SW480 (cell line): ENCODE measurements at regions not wholly inside any gene's neighbourhood (a gene's known extent, or its start where the extent isn't known, plus 50 kb on each side); places are given as distances from the start of the nearest gene placed in this dataset.
A peak's percentile ranks its signal among the peaks of the same experiment; 100 is the strongest.

Experiments used
- DNase-seq: peaks from one replicate; pipeline ENCODE4 v3.0.0-alpha.2; 2016; ENCODE audit warnings: low spot score

DNA sequence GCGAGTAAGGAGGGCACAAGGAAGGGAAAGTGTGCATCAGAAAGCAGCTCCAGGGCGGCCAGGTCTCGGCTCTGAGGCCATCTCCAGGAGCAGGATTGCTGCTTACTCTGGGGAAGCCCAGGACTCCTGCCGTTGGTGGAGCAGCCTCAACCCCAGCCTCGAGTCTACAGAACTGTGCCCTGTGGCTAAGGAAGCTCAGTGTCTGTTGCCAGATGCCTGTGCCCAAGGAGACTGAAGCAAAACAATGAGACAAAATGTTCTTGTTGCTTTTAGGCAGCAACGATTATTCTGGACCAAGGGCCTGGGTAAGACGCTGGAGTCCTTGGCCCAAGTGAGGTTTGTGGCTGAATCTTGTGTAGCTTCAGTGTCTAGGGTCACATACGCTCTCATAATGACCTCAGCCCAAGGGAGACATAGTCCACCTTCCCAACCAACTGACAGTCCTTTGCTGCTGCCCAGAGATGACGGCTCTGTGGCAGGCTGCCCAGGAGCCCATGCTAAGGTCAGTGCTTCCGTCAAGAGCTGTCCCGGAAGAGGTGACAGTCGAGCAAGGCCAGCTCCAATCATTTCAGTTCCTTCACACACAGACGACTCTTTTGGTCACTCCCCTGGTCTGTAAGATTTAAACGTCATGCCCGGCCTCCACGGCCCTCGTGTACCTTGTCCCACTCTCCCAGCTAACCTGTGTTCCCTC lies 223.8 kb downstream of the TTC32 start:
- no peak for DNase-seq

DNA sequence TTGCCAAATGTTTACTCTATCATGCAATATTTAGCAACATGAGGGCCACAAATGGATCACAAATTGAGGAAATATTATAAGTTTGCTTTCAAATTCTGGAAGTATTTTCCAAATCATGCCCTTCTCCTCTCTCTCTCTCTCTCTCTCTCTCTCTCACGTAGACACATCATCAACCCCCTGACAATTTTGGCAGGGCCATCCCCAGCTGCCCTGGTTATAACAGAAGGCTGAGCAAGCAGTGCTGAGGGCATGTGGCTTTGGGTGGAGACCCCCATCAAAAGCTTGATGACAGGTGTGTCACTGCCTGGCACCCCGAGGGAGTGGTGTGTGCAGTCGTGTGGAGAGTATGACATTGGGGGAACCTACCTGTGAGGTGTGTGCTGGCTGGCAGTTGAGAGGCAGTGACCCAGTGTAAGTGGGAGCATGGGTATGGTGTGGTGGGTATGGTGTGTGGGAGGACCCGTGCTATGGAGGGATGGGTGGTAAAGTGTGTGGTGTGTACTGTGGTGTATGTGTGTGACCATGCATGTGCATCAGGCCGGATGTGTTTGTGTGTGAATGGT lies 224.5 kb downstream of the TTC32 start:
- no peak for DNase-seq

GRCh38 chr2:19676770-19677169 lies 225.0 kb downstream of the TTC32 start:
- no peak for DNase-seq

DNA sequence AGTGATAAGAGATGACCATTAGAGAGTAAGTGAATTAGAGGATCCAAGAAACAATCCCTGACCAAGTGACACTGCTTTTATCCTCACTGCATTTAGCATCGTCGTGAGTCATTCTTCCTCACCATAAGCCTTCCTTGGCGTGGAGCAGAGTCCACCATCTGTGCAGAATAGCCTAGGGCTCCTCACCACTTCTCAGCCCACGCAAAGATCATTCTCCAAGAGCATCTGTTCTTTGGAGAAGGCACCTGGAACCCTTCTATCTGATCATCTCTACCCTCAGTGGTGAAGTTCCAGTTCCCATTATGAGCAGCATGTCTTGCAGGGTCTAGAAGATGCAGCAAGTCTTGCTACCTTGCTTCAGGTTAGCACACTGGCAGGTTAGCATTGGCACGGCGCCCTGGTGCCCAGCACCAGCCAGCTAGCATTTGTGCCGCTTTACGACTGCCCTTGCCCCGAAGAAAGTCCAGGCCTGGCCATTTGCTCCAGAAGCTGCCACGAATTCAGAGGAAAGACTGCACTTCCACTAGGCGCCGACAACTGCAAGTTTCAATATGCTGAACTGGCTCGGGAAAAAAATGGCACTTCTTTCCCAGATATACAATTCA lies 225.8 kb downstream of the TTC32 start:
- DNase-seq: no peak

GRCh38 chr2:19675003-19675629 lies 226.7 kb downstream of the TTC32 start:
- no peak for DNase-seq

DNA sequence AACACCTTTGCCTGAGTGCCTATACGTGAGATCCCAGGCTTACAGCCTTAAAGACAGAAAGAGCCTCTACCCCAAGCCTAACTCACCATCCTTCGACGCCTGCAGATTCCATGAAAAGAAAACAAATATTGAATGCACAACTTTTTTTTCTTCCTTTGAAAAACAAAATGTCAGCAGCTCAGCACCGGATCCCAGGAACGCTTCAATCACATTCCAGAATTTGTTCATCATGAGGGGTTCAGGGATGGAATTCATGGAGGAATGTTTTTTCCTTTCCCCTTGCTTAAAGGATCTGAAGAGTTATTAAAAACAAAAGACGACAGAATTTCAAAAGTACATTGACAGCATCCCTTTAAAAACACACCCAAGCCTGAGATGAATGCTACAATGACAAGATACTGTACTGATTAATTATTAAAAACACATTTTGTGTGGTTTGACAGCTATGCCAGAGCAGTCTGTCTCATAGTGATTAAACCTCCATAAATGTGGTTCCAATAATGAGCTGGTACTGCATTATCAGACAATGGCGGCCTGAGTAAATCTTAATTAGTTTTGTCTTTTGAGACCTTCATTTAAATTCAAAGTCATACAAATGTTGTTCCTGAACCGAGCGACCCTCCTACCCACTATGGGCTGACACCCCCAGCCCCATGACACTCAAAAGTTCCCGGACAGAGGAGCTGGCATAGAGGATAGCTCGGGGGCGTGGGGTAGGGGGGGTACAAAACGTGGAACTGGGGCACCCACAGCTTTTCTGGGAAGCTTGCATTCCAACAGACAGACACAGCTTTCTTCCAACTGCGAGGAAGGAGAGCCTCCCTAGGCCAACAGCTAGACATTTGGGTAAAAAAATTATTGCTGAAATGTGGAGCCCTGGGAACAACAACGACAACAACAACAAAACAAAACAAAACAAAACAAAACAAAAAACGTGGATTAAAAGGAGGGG lies 227.5 kb downstream of the TTC32 start:
- DNase-seq: no peak

- DNase-seq: no peak
Observed at GRCh38 chr2:19673213-19673791, 228.5 kb downstream of the TTC32 start.

DNA sequence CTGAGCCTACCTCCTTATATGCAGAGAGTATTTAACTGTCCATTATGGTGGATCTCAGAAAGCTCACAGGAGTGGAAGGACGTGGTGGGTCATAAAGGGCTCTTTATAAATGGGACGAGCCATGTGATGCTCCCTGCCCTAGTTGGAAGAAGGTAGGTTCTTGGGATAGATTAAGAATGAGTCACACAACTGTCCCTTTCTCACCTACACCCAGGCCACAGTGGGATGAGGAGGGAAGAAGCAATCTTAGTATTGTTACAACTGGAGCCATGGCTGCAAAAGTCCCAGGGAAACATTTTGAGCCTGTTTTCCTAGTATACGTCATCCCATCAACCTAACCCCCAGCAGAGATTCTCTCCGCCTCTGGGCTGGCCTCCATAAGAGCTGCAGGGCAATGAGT lies 229.9 kb downstream of the TTC32 start:
- DNase-seq: peak; percentile 39

GRCh38 chr2:19671311-19671710 lies 230.5 kb downstream of the TTC32 start:
- DNase-seq: no peak

GRCh38 chr2:19670303-19670702 lies 231.5 kb downstream of the TTC32 start:
- no peak for DNase-seq

DNA sequence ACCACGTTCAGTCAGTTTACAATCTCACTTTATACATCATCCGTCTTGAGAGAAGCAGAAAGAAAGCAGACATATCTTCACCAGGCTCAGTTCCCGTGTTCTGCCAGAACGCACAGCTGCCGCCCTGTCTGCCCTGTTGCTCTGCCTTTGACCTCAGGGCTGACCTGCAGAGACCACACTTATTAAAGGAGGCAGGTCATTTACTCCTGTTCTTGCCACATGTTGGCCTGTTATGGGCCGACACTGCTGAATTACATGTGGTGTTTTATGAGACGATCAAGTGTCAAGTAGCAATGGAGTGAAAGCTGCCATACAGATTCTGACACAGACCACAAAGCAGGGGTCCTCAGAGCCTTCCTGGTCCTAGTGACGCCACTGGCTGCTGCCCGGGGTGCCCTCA lies 232.2 kb downstream of the TTC32 start:
- no peak for DNase-seq

- no peak for DNase-seq
Observed at GRCh38 chr2:19669126-19669525, 232.7 kb downstream of the TTC32 start.

- no peak for DNase-seq
Observed at GRCh38 chr2:19667536-19667949, 234.2 kb downstream of the TTC32 start.

DNA sequence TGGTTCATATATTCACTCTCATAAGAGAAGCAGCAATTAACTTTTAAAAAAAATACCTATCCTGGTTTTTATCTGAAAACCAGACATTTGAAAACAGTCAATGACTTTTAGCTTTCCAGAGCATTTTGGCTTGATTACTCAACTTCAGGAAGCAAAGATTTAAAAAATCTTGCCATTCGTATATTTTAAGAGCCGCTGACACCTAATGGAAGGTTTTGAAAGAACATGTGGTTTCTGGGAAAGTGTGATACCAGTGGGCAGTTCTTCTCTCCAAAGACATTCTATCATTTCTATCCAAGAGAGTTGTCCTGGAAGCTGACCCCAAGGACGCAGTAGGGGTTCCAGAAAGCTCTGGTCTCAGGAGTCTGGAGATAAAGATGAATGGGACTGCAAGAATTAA lies 234.7 kb downstream of the TTC32 start:
- DNase-seq: peak; percentile 44

- DNase-seq: peak; percentile 16
Observed at GRCh38 chr2:19664646-19665045, 237.1 kb downstream of the TTC32 start.

DNA sequence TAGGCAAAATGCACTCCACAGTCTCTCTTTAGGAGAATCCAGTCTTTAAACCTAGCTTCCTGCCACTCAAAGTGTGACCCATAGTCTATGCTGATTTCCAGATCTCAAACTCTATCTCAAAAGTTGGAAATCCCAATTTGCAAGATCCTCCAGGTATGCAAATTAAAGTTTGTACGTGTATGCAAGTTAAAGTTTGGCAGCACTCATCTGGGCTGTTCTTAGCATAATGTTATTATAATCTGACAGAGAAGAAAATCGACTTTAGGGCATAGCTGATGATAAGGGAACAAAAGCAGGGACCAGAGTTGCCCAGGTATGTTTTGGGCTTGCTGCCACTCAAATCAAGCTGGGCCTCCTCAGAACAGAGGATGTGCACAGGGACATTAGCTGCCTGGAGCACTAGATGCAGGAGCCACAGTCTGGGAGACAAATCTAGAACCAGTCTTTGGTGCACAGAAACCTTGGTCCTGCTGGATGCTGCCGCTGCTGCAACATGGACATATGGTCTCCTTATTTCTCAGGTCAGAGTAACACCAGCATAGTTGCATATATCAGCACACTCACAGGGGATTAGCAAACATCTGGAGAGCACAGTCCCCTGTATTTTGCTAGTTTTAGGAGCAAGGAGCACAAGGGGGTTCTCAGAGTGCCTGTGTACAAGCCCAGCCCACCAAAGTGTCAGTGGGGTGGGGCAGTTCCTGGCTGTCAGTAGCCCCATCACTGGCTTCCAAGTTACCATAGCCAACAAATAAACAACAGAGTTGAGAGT lies 242.6 kb downstream of the TTC32 start:
- DNase-seq: no peak

DNA sequence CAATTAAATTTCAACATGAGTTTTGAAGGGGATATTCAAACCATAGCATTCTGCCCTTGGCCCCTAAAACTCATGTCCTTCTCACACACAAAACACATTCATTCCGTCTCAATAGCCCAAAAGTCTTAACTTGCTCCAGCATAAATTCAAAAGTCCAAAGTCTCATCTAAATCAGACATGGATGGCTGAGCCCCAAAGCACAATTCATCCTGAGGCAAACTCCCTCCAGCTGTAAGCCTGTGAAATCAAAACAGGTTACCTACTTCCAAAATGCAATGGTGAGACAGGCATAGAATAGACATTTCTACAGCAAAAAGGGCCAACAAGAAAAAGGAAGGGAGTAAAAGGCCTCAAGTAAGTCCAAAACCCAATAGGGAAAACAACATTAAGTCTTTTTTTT lies 245.8 kb downstream of the TTC32 start:
- DNase-seq: no peak

GRCh38 chr2:19654310-19655090 lies 247.3 kb downstream of the TTC32 start:
- DNase-seq: no peak

GRCh38 chr2:19653509-19653908 lies 248.3 kb downstream of the TTC32 start:
- DNase-seq: no peak

DNA sequence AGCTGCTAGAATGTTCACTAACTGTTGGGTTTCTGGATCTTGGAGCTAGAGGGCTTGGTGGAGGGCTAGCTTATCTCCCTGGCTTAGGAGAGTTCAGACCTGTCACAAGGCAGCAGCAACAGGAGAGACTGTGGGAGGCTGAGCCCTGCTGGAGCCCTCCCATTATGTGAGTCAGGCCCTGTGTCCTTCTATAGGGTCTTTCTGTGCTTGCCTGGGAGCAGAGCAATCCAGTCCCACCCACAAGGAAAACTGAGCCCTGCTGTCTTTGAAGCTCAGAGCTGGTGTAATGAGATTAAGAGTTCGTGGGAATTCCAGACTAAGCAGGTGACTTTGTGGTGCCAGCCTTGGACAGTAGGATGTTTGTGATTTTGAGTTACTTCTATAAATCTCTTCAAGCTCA lies 249.0 kb downstream of the TTC32 start:
- DNase-seq: no peak
